ENCODE measurements at regions not wholly inside any gene's neighbourhood (a gene's known extent, or its start where the extent isn't known, plus 50 kb on each side); places are given as distances from the start of the nearest gene placed in this dataset.

GRCh38 chr1:178578541-178578940, 65.6 kb downstream of the TEX35 start:
- Mint-ChIP-seq H3K4me3 (no peak overlapping the region), H3K9me3 (peaks cover 0 to 1% (median 0%) of the 10 kb centered on the region in 7 donors), H3K27me3 (ENCODE audit: low read depth in 3 of 3) (peaks cover 0 to 3% (median 2%) of the 10 kb centered on the region in 3 donors), H3K27ac (no peak overlapping the region), H3K36me3 (no peaks in the 10 kb centered on the region), H3K4me1 (no peaks in the 10 kb centered on the region)
- H2AFZ ChIP-seq (ENCODE audit: insufficient read depth, low read depth, low read length, poor library complexity, severe bottlenecking), result no peak overlapping the region
- H4K20me1 ChIP-seq (ENCODE audit: insufficient read depth, low read length), result no peaks in the 10 kb centered on the region
- no peak overlapping the region for H3K27ac ChIP-seq (ENCODE audit: low read depth in 1 of 2, low read length in 2 of 2)
- no peak overlapping the region for H3K9ac ChIP-seq (ENCODE audit: insufficient read depth, low read length, poor library complexity, severe bottlenecking)
- no peaks in the 10 kb centered on the region for H3K36me3 ChIP-seq (replicated peaks in 1 of 2; ENCODE audit: control insufficient read depth in 1 of 2, insufficient read depth in 2 of 2, low read length in 2 of 2)
- H3K27me3 ChIP-seq (ENCODE audit: control insufficient read depth in 2 of 2, insufficient read depth in 2 of 2, low read length in 2 of 2), result no peaks in the 10 kb centered on the region
- no peak for DNase-seq
- no peaks in the 10 kb centered on the region for H3K9me3 ChIP-seq (replicated peaks in 1 of 2; ENCODE audit: control insufficient read depth in 1 of 2, insufficient read depth in 1 of 2, low read length in 2 of 2)
- H3K79me2 ChIP-seq (ENCODE audit: insufficient read depth, low read length), result no peaks in the 10 kb centered on the region
- TF ChIP-seq CTCF (IDR thresholded peaks at IDR 0.05), result no peak
- intact Hi-C loops (cut with micrococcal nuclease), result no loop called here
- H3K4me2 ChIP-seq (replicated peaks; ENCODE audit: extremely low read depth, low read length, poor library complexity, severe bottlenecking), result no peak overlapping the region
- no peaks in the 10 kb centered on the region for H3K4me1 ChIP-seq (ENCODE audit: control insufficient read depth in 1 of 2, insufficient read depth in 2 of 2, low read length in 2 of 2)
- no peak overlapping the region for H3K4me3 ChIP-seq (replicated peaks in 1 of 3; ENCODE audit: low read depth in 2 of 3, low read length in 3 of 3)
- 92% methylated on average over 2 of the region's 7 CpGs for WGBS (ENCODE audit: insufficient coverage)

- H3K4me3 Mint-ChIP-seq, result no peak overlapping the region
- no peaks in the 10 kb centered on the region for H3K4me1 Mint-ChIP-seq
- no peak overlapping the region for H3K27ac Mint-ChIP-seq
Observed at GRCh38 chr1:178579095-178579494, 66.2 kb downstream of the TEX35 start.

More at GRCh38 chr1:178579095-178579494, 66.2 kb downstream of the TEX35 start:
- Mint-ChIP-seq H3K9me3 (peaks cover 0 to 1% (median 0%) of the 10 kb centered on the region in 7 donors), H3K27me3 (ENCODE audit: low read depth in 3 of 3) (peaks cover 0 to 3% (median 2%) of the 10 kb centered on the region in 3 donors), H3K36me3 (no peaks in the 10 kb centered on the region)
- Histone ChIP-seq H2AFZ (ENCODE audit: insufficient read depth, low read depth, low read length, poor library complexity, severe bottlenecking) (no peak overlapping the region), H3K4me1 (ENCODE audit: control insufficient read depth in 1 of 2, insufficient read depth in 2 of 2, low read length in 2 of 2) (no peaks in the 10 kb centered on the region), H3K9me3 (replicated peaks in 1 of 2; ENCODE audit: control insufficient read depth in 1 of 2, insufficient read depth in 1 of 2, low read length in 2 of 2) (no peaks in the 10 kb centered on the region), H3K79me2 (ENCODE audit: insufficient read depth, low read length) (no peaks in the 10 kb centered on the region), H3K27ac (ENCODE audit: low read depth in 1 of 2, low read length in 2 of 2) (no peak overlapping the region), H3K9ac (ENCODE audit: insufficient read depth, low read length, poor library complexity, severe bottlenecking) (no peak overlapping the region), H3K4me2 (replicated peaks; ENCODE audit: extremely low read depth, low read length, poor library complexity, severe bottlenecking) (no peak overlapping the region), H3K27me3 (ENCODE audit: control insufficient read depth in 2 of 2, insufficient read depth in 2 of 2, low read length in 2 of 2) (no peaks in the 10 kb centered on the region), H3K4me3 (replicated peaks in 1 of 3; ENCODE audit: low read depth in 2 of 3, low read length in 3 of 3) (no peak overlapping the region), H4K20me1 (ENCODE audit: insufficient read depth, low read length) (no peaks in the 10 kb centered on the region), H3K36me3 (replicated peaks in 1 of 2; ENCODE audit: control insufficient read depth in 1 of 2, insufficient read depth in 2 of 2, low read length in 2 of 2) (no peaks in the 10 kb centered on the region)
- no peak for DNase-seq
- TF ChIP-seq CTCF (IDR thresholded peaks at IDR 0.05), result no peak
- WGBS (ENCODE audit: insufficient coverage), result 93% methylated on average over 2 of the region's 4 CpGs
- intact Hi-C loops (cut with micrococcal nuclease), result no loop called here
